GM19043 (cell line): ENCODE measurements at regions not wholly inside any gene's neighbourhood (a gene's known extent, or its start where the extent isn't known, plus 50 kb on each side); places are given as distances from the start of the nearest gene placed in this dataset.
"Not testable (repeated sequence)": the region's sequence is repeated elsewhere in the genome, so short reads cannot be mapped to it uniquely, and the experiment has no call there.

Experiments
- ATAC-seq: cut with Tn5 transposase; IDR thresholded peaks from one replicate; pipeline ENCODE4 v1.9.1; 2021; ENCODE audit warnings: low read depth; ENCODE audit not compliant: unreplicated experiment

DNA sequence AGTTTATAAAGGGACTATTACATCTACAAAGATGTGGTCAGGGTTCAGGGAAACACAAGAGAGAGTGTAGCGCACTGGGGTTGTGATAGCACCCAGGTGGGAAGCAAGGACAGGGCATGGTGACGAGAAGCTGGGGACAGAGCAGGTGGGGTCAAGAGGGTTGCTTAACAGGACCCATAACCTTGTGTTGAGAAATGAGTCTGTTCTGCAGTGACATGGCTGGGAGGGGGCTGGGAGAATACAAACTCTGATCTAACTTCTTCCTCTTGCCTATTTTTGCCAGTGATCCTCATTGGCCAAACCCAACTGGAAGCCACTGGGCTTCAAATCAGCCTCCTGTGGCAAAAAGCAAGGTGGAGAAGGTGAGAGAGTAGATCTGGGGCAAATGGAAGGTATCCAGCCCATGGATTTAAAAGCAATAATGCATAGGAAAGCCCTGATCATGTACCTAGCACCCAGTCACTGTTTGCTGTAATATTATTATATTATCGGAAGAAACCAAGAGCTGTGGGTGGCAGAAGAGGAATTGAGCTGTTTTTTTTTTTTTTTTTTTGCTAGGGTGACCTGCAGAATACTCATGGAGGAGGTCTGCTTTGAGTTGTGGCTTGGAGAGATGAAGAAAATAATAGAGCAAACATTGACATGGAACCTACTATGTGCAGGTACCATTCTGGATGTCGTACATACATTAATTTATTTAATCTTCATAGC is 76.9 kb upstream of the ZFHX3 start:
- no peak for ATAC-seq

DNA sequence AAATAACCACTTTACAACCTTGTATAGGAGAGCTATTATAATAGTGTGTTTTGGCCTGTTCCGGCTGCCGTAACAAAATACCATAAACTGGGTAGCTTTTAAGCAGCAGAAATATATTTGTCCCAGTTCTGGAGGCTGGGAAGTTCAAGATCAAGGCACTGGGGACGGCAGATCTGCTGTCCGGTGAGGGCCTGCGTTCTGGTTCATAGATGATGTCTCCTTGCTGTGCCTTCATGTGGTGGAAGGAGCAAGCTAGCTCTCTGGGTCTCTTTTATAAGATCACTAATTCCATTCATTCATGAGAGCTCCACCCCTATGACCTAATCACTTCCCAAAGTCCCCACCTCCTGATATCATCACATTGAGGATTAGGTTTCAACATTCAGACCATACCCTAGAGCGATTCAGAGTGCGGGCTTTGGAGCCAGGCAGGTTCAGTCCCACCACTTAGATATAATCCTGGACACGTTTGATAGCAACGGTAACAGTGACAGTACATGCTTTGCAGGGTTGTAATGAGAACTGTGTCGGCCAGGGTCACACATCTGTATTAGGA is 76.2 kb upstream of the ZFHX3 start:
- no peak for ATAC-seq

DNA sequence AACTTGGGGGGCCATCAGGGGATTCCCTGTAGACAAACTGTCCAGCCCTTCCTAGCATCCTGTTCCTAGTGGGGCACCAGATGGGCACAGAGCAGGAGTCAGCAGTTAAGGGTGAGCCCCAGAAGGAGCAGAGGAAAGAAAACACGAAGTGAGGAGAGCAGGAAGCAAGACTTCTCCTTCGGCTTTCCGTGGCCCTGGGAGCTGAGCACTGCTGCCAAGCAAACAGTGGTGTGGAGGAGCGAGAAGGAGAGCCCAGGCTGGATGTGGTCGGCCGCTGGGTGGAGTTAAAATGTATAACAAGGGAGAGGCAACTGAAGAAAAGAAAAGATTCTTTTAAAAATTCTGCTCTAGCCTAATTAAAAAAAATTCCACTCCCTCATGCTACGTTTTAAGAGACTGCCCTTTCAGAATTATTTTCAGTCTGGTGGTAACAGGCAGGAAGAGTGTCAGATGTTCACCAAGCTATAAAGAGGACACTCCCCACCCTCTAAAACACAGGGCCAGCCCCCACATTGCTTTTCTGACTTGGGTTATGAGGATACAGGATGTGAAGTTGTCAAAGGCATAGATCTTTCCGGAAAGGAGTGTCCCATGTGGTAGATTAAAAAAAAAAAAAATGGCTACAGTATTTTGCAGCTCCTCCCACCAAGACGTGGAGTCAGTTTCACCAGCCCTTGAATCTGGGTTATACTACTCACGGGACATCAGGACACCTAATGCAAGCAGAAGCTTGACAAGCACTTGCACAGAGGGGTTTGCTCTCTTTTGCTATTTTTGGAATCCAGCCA is 74.9 kb upstream of the ZFHX3 start:
- no peak for ATAC-seq

DNA sequence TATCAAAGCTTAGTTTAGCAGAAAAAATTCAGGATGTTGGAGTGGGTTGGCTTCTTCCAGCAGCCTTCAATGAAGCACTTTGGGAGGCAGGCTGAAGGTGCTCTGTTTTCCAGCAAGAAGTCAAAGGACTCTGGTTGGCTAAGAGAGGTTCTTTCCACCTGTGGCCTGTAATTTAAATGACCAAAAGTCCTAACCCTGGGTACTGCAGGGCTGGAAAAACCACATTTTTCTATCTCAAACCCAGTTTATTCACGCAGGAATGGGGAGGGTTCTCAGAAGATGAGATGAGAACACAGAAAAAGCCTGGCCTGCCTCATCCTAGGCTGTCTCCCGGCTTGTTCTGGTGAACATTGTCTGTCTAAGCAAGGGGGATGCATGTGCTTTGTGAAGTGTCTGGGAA is 68.6 kb upstream of the ZFHX3 start:
- ATAC-seq, result no peak

DNA sequence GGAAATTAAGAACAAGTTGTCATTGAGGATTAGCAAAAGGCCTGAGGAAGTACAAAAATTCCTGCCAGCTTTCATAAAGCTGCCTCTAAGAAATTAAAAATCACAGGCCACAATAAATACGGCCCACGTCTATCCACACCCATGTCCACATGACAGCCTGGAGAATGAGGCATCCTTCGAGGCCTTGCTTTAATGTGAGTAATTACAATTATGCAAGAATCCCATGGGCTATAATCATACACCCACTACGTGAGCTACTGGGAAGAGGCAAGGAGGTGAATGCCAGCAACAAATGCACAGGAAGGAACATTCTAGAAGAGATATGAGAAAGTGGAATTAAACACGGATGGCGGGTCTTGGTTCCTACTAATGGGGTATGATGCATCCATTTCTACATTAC is 65.4 kb upstream of the ZFHX3 start:
- no peak for ATAC-seq

DNA sequence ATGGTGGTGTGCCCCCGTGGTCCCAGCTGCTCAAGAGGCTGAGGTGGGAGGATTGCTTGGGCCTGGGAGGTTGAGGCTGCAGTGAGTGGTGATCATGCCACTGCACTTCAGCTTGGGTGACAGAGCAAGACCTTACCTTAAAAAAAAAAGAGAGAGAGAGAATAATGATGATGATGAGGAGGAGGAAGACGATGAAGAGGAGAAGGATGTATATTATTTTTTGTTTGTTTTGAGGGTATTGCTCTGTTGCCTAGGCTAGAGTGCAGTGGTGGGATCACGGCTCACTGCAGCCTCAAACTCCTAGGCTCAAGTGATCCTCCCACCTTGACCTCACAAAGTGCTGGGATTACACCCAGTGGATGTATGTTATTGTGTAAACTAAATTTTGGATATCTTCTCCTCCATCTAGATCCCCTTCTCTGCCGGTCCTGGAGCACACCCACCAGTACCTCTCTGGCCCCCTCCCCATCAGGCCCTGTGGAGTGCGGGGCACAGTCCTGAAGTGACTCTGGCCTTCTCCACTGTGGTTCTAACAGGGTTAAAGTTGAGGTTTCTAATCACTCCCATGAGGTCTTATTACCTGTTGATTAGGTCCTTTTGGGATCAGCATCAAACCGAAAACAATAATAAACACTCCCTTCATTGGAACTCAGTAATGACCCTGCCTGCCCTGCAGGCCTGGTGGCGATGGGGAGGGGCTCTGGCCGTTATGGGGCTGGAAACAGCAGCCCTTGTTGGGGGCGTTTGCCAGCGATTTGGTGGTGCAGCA is 60.5 kb upstream of the ZFHX3 start:
- no peak for ATAC-seq

DNA sequence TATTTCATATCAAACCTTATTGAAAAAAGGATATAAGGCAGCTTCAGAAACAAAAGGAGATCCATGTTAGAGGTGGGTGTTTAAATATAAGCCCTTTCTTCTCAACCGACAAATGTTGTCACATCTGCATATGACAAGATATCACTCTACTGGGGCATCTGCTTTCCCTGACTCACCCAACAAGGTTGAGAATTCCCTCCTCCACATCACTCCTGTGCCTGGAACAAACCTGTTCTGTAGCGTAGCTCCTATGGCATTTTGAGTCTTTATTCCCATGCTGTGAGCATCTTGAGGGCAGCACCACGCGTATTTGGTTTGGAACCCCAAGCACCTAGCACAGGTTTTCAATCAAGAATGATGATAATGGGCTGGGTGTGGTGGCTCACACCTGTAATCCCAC is 59.4 kb upstream of the ZFHX3 start:
- ATAC-seq, result no peak

- no peak for ATAC-seq
These were observed 58.6 kb upstream of the ZFHX3 start for GRCh38 chr16:73106329-73107034.

DNA sequence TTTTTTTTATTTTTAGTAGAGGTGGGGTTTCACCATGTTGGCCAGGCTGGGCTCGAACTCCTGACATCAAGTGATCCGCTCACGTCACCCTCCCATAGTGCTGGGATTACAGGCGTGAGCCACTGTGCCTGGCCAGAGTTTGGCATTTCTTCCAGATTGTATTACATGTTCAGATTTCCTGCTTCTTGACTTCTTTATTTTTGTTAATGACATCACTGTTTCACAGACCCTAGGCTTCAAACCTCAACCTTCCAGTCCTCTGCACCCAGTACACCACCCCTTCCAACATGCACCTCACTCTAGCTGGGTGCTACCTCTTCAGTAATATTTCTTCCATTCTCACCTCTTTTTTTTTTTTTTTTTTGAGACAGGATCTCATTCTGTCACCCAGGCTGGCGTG is 53.6 kb upstream of the ZFHX3 start:
- ATAC-seq, result no peak

DNA sequence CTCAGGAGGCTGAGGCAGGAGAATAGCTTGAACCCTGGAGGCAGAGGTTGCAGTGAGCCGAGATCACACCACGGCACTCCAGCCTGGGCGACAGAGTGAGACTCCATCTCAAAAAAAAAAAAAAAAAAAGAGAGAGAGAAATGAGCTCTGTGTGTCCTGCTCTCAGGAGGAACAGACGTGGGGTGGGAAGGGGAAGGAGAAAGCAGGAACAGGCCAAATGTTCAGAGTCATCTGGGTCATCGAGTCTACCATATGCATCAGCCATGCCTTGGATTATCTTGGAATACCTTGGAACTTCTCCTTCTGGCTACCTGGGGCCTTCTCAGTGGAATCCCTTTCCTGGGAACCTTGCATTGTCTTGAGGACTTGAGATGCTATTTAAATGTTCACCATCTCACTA is 51.7 kb upstream of the ZFHX3 start:
- ATAC-seq, result not testable (repeated sequence)
